NAMALWA (cell line): ENCODE measurements at regions not wholly inside any gene's neighbourhood (a gene's known extent, or its start where the extent isn't known, plus 50 kb on each side); places are given as distances from the start of the nearest gene placed in this dataset.
"Not testable (repeated sequence)": the region's sequence is repeated elsewhere in the genome, so short reads cannot be mapped to it uniquely, and the experiment has no call there.

Experiments
- DNase-seq: peaks from one replicate; pipeline ENCODE4 v3.0.0-alpha.2; 2015; ENCODE audit warnings: low spot score

DNA sequence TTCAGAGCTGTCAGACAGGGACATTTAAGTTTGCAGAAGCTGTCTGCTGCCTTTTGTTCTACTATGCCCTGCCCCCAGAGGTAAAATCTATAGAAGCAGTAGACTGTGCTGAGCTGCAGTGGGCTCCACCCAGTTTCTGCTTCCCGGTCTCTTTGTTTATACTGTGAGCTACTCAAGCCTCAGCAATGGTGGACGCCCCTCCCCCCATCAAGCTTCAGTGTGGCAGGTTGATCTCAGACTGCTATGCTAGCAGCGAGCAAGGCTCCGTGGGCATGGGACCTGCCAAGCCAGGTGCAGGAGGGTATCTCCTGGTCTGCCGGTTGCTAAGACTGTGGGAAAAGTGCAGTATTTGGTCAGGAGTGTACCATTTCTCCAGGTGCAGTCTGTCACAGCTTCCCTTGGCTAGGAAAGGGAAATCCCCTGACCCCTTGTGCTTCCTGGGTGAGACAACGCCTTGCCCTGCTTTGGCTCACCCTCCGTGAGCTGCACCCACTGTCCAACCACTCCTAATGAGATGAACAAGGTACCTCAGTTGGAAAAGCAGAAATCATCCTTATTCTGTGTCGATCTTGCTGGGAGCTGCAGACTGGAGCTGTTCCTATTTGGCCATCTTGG lies 692.2 kb downstream of the UTRN start:
- DNase-seq, result not testable (repeated sequence)

DNA sequence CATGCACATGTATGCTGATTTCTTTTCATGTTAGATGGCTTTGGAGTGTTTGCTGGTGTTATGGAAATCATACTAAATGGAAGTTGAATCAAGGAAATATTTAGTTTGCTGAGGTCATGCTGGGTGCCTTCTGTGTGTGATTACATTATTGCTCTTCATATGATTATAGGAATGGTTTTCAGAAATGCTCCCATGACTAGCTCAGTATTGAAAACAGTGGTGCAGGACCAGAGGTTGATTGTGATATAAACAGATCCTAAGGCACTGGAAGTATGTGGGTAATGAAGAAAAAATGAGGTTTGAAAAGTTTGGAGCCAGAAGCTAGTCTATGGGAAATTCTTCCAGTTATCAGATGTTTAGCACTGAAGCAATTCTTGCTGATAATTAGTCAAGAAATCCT lies 693.1 kb downstream of the UTRN start:
- DNase-seq, result no peak

DNA sequence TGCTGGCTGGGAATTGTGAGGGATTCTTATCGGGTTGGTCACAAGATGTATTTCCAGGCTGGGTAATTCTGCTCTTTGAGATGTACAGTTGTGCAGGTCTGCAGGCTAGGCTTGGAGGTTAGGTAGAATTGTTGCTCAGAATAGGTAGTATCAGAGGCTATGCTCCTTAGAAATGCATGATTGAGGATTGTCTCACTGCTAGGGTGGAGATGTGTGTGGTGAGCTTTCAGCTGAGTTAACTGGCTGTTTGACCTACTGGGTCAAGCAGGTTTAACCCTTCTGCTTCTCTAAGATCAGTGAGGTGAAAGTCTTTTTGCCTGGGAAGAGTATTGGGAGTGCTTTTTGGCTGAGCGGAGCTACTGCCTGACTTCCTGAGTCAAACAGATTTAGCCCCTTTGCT lies 701.1 kb downstream of the UTRN start:
- no peak for DNase-seq

DNA sequence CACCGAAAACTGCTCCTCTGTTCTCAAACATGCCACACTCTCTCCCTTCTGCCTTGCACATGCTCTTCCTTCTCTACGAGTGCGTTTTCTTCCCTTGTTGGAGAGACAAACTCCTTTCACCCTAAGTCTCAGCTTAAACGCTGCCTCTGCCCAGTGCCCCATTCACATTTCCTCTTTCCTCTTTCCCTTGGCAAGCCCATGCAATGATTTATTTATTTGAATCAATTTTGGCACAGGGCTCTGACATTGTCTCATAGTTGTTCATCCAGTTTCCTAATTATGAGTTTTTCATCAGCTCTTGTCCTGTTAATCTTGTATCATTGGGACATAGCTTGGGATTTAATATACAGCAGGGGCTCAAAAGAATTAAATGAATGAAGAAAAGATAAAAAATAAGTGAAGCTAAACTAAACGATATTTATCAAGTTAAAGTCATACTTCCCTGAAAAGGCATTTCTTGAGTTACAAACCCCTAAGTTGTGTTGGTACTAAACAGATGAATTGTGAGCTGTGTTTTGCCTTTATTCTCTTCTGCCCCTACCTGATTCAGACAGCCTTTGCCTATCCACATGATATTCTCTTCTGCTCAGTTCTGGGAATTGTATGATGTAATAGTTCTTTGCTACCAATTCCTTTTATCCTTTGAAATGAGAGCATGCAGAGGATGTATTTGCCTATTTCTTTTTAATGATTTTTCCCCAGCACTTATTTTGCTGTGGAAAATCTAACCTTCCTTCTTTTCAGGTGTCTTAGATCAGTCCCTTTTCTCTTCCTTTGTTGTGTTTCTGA lies 704.4 kb downstream of the UTRN start:
- no peak for DNase-seq

DNA sequence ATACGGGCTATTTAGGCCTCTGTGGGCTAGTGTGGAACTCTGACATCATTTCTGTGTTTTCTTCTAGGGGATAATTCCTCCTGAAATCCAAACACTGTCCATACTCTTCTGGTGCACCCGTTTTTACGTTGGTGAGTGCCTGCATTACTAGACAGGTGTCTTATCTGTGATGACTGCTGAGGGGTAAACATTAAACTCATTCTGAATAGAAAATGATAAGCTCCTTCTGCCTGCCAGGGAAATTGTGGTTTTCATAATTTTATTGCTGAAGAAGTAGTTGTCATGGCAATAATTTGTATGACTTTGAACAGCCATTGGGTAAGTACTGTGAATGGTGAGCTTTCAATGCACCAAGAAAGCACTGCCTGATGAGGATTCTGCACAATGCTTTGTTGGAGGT lies 705.6 kb downstream of the UTRN start:
- DNase-seq, result no peak

DNA sequence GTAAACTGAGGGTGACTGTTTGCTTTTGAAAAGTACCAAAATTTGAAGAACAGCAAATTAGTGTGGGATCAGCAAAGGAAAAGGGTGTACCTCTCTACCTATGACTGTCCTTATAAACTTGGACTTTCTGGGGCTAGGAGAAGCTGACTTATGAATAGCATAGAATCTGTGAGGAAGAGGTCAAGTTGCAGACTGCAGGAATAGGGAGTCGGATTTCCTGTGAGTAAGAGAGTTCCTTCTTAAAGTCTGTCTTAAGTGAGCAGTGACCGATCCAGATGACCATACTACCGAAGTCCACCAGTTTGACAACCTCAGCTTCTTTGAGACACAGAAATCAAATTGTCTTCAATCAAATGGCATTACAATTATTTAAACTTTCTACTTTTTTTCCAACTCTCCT lies 708.7 kb downstream of the UTRN start:
- no peak for DNase-seq

DNA sequence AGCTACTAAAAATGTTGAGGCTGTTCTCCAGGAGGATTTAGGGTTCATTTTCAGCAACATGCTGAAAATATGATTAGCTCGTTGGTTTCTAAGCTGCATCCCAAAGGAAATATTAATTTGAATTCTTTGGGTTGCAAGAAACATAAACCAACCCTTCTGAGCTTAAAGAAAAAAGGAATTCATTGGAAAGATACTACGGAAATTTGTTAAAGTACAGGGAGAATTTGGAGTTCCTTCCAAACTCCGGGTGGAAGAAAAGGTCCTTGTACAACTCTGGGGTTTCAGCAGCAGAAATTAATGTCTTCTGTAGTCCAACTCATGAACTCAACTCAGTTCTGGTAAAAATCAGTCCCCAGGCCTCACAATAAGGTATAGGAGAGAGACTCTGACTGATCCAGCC lies 712.9 kb downstream of the UTRN start:
- DNase-seq, result no peak

DNA sequence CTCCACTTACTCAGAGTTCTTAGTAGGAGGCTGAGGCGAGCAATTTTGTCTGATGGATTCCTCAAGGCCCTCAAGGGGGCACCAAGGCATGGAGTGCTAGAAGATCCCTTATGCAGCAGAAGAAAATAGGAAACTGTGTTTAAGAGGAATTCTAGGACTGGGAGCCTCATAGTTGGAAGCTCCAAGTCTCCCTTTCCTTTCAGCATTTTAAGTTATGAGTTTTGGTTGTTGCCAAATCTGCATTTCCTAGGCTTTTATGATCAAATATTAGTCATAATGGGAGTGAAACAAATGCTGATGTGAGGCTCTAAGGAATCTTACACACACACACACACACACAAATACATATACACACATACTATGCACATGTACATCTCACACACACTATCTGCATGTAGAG lies 714.0 kb downstream of the UTRN start:
- no peak for DNase-seq

DNA sequence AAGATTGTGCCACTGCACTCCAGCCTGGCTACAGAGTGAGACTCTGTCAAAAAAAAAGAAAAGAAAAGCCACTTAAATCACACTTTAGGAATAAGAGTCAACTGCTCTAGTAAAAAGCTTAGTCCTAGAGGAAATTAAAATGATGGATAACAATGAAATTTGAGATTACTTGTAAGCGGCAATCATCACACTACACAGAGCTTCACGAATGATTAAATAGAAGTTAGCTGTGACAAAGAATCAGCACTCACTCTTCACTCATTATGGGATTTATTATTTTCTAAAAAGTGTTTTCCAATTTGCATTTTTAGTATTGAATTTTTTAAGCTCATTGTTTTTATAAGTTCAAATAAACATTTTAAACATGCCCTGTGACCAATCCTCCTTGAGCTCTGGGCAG lies 718.0 kb downstream of the UTRN start:
- DNase-seq, result no peak

DNA sequence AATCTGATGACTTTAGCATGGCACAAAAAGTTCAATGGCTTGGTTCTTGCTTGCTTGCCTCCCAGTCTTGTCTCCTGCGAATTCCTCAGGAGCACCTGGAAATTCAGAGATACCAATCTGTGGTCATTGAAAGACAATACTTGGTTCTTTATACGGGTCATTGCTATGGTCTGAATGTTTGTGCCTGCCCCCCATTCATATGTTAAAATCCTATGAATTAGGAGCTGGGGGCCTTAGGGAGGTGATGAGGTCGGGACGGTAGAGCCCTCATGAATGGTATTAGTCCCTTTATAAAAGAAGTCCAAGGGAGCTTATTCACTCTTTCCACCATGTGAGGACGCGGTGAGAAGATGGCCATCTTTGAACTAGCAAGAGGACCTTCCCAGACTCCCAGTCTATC lies 721.8 kb downstream of the UTRN start:
- no peak for DNase-seq

DNA sequence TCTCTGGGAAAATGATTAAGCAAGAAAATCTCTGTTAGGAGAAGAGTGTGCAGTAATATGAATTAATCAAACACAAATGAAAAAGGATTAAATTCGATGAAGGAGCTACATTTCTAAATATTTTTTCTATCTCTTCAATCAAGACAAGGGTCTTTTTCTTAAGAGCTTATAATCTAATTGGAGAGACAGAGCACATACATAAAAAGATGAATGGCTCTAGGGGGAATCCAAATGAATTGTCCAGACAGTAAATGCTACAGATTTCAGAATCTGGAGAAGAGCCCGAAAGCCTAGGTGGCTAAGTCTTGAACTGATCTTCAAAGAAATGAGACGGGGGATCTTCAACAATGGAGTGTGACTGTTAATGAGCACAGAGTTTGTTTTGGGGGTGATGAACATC lies 723.6 kb downstream of the UTRN start:
- no peak for DNase-seq

DNA sequence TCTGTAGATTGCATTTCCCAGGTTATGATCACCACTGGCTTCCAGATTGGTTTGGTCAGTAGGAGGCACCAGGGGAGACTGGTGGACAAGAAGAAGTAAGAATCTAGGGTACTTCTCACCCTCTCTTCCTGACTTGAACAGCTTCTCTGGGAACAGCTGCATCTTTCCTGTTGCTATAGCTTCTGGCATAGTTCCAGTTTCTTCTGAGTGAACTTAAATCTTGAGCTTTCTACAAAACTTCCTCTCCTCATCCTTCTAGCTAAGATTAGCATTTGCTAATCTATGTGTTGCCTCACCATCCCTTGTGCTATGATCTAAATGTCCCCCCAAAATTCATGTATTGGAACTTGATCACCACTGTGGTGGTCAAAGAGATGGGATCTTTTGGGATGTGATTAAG lies 724.6 kb downstream of the UTRN start:
- no peak for DNase-seq

DNA sequence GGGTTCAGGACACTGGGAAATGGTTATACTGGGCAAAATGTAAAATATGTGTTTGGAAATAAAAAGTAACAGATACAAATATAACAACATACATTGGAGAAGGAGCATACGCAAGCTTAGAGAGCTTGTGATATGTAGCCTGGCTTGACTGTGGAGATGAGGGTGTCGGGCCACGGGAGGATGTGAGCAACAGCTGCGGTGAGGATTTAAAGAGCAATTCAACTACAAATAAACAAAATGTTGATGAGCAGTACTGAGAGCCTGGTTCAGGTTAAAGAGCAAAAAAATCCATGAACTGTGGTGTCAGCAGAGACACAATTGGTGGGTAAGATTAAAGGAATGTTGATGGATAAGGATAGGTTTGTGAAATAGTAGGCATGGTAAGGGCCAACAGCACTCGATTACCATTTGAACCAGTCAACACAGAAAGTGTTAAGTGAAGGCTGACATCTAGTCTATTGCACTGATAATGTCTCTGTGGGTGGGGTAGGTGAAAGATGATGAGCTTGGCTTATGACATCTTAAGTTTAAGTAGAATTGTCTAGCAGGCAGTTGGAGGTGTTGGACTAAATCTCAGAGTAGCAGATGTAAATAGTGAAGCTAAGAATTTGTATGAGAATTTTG lies 723.2 kb downstream of the EPM2A start:
- no peak for DNase-seq

DNA sequence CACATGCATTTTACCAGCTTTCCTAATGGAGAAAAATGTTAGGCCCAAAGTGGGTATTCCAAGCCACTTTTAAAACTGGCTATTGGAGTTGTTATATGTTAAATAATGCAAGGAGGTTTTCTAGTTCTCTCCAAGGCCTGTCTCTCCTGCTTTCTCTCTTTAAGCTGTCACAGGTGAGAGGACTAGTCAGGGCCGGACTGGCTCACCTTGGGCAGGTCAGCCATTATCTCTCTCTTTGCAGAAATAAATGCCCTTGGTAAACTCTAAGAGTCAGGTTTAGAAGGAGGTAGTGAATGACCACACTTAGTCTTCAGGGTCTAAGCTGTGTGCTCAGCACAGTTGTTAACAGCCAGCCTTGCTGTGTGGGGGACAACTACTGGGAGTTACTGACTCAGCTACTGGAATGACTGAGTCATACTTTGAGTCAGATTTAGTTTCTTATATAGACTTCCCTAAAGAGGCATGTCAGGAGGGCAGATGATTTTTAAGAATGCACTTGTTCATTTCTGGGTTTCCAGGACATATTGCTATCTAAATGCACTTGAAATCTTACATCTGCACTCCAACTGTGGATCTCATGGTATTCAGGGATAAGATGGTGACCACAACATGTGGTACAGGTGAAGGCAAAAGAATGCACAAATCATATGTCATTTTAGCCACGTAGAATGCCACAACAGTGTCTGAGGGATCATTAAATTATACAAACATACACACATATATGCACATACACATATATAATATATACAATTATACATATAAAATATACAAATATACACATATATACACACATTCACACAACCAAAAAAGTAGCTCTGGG lies 719.4 kb downstream of the EPM2A start:
- DNase-seq, result no peak

DNA sequence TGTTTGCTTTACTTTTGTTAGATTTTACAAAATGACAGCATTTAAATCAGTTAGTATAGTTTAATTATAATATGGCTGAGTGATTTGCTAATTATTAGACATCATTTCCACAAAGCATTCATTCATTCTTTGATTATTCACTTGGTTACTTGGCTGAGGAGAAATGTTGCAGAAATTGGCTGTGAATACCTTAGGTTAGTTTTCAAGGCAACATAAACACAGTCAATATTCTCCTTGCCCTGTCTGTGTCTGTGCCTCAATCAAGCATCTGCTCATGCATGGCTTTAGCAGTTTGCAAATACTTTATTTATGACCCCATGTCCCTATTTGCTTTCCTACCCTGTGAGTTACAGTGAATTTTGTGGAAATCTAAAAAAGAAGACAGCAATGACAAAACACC lies 718.3 kb downstream of the EPM2A start:
- DNase-seq, result no peak

DNA sequence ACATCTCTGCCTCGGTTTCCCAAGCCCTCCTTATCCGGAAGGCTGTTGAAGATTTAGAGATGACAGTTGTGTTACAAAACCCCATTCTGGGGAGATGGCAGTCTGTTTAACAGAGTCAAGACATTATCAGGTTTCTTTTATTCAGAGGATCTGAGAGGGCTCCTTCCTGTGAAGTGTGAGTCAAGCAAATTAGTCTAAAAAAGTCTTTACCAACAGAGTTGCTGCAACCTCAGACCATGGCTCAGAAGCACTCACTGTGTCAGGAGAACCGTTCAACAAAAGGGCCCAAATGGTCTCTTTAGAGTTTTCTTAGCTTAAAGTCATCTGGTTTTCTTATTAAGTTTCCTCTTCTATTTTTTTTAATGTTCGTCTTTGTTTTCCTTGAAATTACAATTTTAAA lies 717.8 kb downstream of the EPM2A start:
- no peak for DNase-seq

DNA sequence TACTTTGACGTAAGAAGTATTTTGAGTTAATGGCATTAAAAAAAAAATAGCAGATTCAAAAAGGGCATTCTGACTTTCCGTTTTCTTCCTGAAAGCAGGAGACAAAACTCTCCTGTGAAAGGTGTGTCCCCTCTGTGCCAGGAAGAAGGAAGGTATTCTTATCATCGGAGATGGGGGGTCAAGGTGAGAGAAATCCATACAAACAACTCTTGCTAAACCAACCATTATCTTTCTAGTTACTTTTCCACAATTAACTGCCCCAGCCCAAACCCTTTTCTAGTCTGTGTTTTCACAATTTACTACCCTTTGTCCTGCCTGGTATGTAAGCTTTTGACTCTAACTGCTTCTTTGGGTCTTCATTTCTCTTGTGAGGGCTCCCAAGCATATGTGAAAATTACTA lies 717.3 kb downstream of the EPM2A start:
- DNase-seq, result no peak

DNA sequence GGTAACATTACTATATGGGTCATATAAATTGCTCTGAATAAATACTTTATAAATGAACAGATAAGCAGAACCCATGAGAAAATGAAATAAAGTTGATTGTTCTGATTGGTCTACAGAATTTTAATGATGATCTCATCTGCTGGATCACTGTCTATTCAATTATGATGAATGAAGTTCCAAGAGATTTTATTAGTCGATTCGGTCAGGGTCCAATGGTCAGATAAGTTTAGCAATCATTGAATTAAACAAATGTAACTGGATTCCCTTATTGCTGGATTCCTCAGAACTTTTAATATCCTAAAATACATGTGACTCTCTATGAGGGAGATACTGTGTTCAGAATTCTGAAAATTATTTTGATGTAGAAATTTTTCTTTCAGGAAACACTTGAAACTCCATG lies 715.2 kb downstream of the EPM2A start:
- no peak for DNase-seq

DNA sequence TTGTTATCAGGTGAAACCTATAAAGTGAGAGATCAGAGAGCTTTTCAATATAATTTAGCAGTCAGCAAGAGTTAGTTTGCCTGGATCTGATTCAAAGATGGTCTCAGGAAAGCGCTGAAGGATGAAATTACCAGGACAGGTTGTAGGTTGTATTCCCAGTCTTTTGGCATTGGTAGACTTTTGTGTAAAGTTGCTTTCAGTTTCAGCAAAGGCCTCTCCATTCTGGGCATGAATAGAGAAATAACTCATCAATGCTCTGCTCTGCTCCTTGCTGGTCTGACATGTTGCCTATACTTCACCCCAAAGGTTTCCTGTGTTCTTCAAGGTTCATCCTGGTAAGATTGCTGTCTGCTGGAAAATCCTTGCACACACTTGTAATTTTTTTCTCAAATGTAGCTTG lies 714.8 kb downstream of the EPM2A start:
- no peak for DNase-seq

DNA sequence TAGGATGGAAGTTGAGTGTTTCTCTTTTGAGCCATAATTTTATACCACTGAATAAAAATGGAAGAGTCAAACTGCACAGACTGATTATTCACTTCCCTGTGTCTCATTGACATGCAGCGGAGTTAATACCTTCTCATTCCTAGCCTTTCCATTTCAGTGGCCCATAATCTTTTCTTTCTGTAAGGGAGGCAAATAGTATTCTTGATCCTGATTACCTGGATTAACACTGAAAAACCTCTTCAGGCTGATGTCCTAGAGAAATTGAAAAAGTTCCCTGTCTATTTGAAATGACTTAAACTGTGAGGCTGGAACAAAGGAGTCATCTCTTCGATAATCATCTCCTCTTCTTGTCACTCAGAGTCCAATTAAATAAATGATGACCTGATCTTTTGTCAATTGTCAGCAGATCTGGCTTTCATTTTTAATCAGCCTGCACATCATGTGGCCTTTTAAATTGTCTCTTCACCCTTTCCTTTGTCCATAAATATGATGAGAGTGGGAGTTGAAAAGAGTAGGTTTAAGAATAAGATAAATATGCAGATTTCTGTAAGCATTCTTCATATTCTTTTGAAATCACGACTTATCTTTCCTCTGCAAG lies 713.0 kb downstream of the EPM2A start:
- no peak for DNase-seq

DNA sequence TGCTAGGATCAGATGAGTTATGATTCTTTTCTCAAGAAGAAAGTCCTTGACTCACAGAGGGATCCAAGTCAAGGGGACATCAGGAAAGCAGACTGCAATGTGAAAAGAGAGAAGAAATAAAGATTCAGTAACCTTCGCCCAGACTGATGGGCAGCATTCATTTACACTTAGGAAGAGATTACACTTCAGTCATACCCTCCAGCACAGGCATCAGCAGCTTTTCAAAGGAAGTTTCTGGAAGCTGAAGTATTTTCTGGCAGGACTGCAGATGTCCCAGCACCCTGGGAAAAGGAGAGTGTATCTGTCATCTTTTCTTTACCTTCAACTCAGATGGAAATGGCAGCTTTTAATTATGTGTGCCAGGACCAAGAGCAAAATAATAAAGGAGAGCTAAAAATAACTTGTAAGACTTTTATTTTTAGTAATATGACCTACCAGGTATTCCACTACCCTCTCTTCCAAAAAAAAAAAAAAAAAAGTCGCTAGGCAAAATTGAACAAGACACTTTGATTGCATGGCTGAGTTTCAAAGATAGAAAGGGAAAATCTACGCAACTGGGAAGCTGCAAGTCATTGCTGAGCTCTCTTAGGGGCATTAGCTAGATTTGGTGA lies 712.1 kb downstream of the EPM2A start:
- DNase-seq, result no peak

DNA sequence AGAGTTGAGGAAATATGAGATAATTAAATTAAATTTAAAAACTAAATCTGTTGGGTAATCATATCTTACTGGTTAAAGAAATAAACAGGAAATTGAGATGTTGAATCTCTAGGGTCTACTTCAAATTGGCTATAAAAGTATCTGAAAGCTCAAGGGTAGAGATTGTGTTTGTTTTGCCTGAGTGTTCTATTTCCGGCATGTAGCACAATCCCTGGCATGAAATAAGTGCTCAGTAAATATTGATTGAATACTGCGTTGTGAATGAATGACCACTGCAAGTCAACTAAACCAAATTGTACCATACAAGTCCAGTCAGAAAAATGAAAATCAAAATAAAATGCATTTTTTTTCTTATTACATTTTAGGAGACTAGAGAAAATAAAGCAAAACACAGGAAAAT lies 709.8 kb downstream of the EPM2A start:
- no peak for DNase-seq
